Choroid plexus epithelial cell (primary cell): ENCODE measurements at regions not wholly inside any gene's neighbourhood (a gene's known extent, or its start where the extent isn't known, plus 50 kb on each side); places are given as distances from the start of the nearest gene placed in this dataset.
"Not testable (repeated sequence)": the region's sequence is repeated elsewhere in the genome, so short reads cannot be mapped to it uniquely, and the experiment has no call there.

ENCODE experiments used
- DNase-seq: peaks from one replicate; pipeline ENCODE4 v3.0.0-alpha.2; 2010; ENCODE audit warnings: low read depth
- H3K4me3 ChIP-seq: 2 replicates; pipeline ENCODE4 v1.5.1; 2011; ENCODE audit warnings: low read depth, mild to moderate bottlenecking, control low read depth, low read length, moderate library complexity
- CTCF ChIP-seq: conservative IDR thresholded peaks from 2 replicates; pipeline ENCODE4 v1.5.1; 2011; ENCODE audit warnings: low read depth, mild to moderate bottlenecking, control low read depth, inconsistent platforms, low read length, moderate library complexity

- no peak for DNase-seq
- H3K4me3 ChIP-seq: no peak overlapping the region
Observed at GRCh38 chr6:115511771-115512170, 548.9 kb downstream of the FRK start.

DNA sequence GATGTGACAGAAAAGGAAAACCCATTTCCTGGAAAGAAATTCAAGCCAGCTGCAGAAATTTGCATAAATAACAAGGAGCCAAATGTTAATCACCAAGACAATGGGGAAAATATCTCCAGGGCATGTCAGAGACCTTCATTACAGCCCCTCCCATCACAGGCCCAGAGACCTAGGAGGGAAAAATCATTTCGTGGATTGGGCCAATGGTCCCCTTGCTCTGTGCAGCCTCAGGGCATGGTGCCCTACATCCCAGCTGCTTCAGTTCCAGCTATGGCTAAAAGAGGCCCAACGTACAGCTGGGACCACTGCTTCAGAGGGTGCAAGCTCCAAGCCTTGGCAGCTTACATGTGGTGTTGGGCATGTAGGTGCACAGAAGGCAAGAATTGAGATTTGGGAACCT, 558.3 kb downstream of the FRK start:
- not testable (repeated sequence) for H3K4me3 ChIP-seq, DNase-seq

More at GRCh38 chr6:115511771-115512170, 548.9 kb downstream of the FRK start:
- no peak for TF ChIP-seq CTCF

DNA sequence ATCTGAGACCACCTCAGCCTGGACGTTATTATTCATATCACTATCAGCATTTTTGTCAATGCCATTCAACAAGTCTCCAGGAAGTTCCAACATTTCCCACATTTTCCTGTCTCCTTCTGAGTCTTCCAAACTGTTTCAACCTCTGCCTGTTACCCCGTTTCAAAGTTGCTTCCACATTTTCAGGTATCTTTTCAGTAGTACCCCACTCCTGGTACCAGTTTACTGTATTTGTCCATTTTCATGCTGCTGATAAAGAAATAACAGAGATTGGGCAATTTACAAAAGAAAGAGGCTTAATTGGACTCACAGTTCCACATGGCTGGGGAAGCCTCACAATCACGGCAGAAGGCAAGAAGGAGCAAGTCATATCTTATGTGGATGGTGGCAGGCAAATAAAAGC, 565.5 kb downstream of the FRK start:
- H3K4me3 ChIP-seq: no peak overlapping the region
- no peak for DNase-seq
- TF ChIP-seq CTCF: no peak

GRCh38 chr6:115487331-115487730, 573.4 kb downstream of the FRK start:
- H3K4me3 ChIP-seq: no peak overlapping the region

DNA sequence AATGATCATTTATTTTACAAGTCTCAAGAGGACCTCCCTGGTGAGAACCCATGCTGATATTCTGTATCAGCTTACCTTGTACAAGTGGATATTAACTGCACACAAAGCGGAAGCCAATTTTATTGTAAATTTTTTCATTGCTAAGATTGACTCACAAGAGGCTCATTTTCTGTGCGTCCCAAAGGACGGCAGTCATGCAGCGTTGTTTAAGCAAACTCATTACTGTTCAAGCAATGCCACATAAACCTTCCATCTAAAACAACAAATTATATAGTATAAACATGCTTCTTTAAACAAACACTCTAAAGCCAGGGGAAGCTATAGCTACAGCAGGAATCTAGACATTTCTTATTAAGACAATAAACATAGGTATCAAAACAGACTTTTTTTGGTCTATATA, 575.3 kb downstream of the FRK start:
- no peak overlapping the region for H3K4me3 ChIP-seq
- no peak for DNase-seq
- no peak for TF ChIP-seq CTCF

More at GRCh38 chr6:115487331-115487730, 573.4 kb downstream of the FRK start:
- no peak for TF ChIP-seq CTCF
- DNase-seq: no peak

DNA sequence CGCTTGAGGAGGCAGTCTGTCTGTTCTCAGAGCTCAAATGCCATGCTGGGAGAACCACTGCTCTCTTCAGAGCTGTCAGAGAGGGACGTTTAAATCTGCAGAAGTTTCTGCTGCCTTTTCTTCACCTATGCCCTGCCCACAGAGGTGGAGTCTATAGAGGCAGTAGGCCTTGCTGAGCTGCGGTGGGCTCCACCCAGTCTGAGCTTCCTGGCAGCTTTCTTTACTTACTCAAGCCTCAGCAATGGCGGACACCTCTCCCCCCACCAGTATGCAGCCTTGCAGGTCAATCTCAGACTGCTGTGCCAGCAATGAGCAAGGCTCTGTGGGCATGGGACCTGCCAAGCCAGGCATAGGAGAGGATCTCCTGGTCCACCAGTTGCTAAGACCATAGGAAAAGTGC, 580.1 kb downstream of the FRK start:
- not testable (repeated sequence) for H3K4me3 ChIP-seq, DNase-seq

GRCh38 chr6:115474443-115475041, 586.1 kb downstream of the FRK start:
- TF ChIP-seq CTCF: no peak
- DNase-seq: no peak
- H3K4me3 ChIP-seq: no peak overlapping the region

- DNase-seq: no peak
- TF ChIP-seq CTCF: no peak
- no peak overlapping the region for H3K4me3 ChIP-seq
Observed at GRCh38 chr6:115468272-115469005, 592.3 kb downstream of the FRK start.
